ENCODE measurements at regions not wholly inside any gene's neighbourhood (a gene's known extent, or its start where the extent isn't known, plus 50 kb on each side); places are given as distances from the start of the nearest gene placed in this dataset.

GRCh38 chr9:82263619-82264018 lies 275.0 kb downstream of the SPATA31D1 start:
- H3K27me3 Mint-ChIP-seq (ENCODE audit: insufficient read depth), result no peaks in the 10 kb centered on the region

DNA sequence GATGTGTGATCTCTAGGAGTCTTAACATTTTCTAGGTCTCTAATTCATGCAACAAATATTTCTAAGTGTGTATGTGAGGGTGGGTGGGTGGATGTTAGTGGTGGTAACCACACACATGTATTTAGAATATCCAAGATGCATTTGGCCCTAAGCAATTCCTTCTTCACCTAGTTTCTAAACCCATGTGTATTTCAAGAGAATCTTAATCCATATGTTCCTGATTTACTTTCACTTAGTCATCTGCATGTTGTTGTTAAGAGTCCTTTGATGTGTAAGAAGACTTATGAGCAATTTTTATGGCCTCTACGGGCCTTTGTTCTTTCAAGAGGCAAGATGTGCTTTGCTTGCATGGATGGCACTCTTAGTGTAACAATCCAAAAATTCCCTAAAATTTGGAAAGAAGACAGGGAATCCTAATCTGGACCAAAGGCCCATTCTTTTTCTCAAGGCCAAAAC lies 282.6 kb downstream of the SPATA31D1 start:
- H3K4me3 ChIP-seq (ENCODE audit: low read length), result no peak overlapping the region
- Mint-ChIP-seq H3K4me1 (no peaks in the 10 kb centered on the region), H3K36me3 (ENCODE audit: low read depth) (no peaks in the 10 kb centered on the region), H3K9me3 (no peaks in the 10 kb centered on the region), H3K27ac (no peak overlapping the region), H3K27me3 (ENCODE audit: insufficient read depth) (no peaks in the 10 kb centered on the region), H3K4me3 (no peak overlapping the region)
- H3K4me1 ChIP-seq (ENCODE audit: control insufficient read depth, insufficient read depth, low read length), result no peaks in the 10 kb centered on the region
- H3K27ac ChIP-seq (ENCODE audit: low read depth, low read length), result no peak overlapping the region
- no peak overlapping the region for H3K9ac ChIP-seq (ENCODE audit: extremely low read depth, low read length, poor library complexity, severe bottlenecking)
- no peak for DNase-seq
- no peaks in the 10 kb centered on the region for H3K36me3 ChIP-seq (ENCODE audit: control insufficient read depth, insufficient read depth, low read length)
- TF ChIP-seq CTCF (conservative IDR thresholded peaks at IDR 0.05), result no peak
- no peaks in the 10 kb centered on the region for H3K9me3 ChIP-seq (ENCODE audit: control insufficient read depth, low read length)
- WGBS, 2 experiments (ENCODE audit: insufficient coverage in 1 of 2, insufficient read length in 1 of 2), result 80 to 97% methylated on average over 1 of the region's 1 CpG
- no peaks in the 10 kb centered on the region for H3K27me3 ChIP-seq (ENCODE audit: control insufficient read depth, insufficient read depth, low read length, poor library complexity, severe bottlenecking)

More at GRCh38 chr9:82263619-82264018, 275.0 kb downstream of the SPATA31D1 start:
- TF ChIP-seq CTCF (conservative IDR thresholded peaks at IDR 0.05), result no peak
- Mint-ChIP-seq H3K27ac (no peak overlapping the region), H3K9me3 (peaks cover 2% of the 10 kb centered on the region), H3K4me1 (no peaks in the 10 kb centered on the region), H3K4me3 (no peak overlapping the region), H3K36me3 (ENCODE audit: low read depth) (no peaks in the 10 kb centered on the region)
- Histone ChIP-seq H3K36me3 (ENCODE audit: control insufficient read depth, insufficient read depth, low read length) (no peaks in the 10 kb centered on the region), H3K4me3 (ENCODE audit: low read length) (no peak overlapping the region), H3K4me1 (ENCODE audit: control insufficient read depth, insufficient read depth, low read length) (no peaks in the 10 kb centered on the region), H3K9me3 (ENCODE audit: control insufficient read depth, low read length) (no peaks in the 10 kb centered on the region), H3K27me3 (ENCODE audit: control insufficient read depth, insufficient read depth, low read length, poor library complexity, severe bottlenecking) (no peaks in the 10 kb centered on the region), H3K27ac (ENCODE audit: low read depth, low read length) (no peak overlapping the region), H3K9ac (ENCODE audit: extremely low read depth, low read length, poor library complexity, severe bottlenecking) (no peak overlapping the region)
- DNase-seq, result no peak
- WGBS, 2 experiments (ENCODE audit: insufficient coverage in 1 of 2, insufficient read length in 1 of 2), result 100% methylated on average over 1 of the region's 1 CpG; no CpG with 5 or more reads in 1 of the 2 experiments

GRCh38 chr9:82273121-82273520 lies 284.5 kb downstream of the SPATA31D1 start:
- TF ChIP-seq CTCF (conservative IDR thresholded peaks at IDR 0.05), result no peak
- H3K9me3 Mint-ChIP-seq, result no peaks in the 10 kb centered on the region
- no peak overlapping the region for H3K4me3 Mint-ChIP-seq
- H3K4me3 ChIP-seq (ENCODE audit: low read length), result no peak overlapping the region
- H3K27me3 ChIP-seq (ENCODE audit: control insufficient read depth, insufficient read depth, low read length, poor library complexity, severe bottlenecking), result no peaks in the 10 kb centered on the region
- H3K4me1 ChIP-seq (ENCODE audit: control insufficient read depth, insufficient read depth, low read length), result no peaks in the 10 kb centered on the region
- H3K9me3 ChIP-seq (ENCODE audit: control insufficient read depth, low read length), result no peaks in the 10 kb centered on the region
- no peak overlapping the region for H3K27ac Mint-ChIP-seq
- no peaks in the 10 kb centered on the region for H3K4me1 Mint-ChIP-seq
- H3K27ac ChIP-seq (ENCODE audit: low read depth, low read length), result no peak overlapping the region
- DNase-seq, result no peak
- WGBS, 2 experiments (ENCODE audit: insufficient coverage in 1 of 2, insufficient read length in 1 of 2), result 77% methylated on average over 1 of the region's 1 CpG; no CpG with 5 or more reads in 1 of the 2 experiments
- H3K9ac ChIP-seq (ENCODE audit: extremely low read depth, low read length, poor library complexity, severe bottlenecking), result no peak overlapping the region
- no peaks in the 10 kb centered on the region for H3K27me3 Mint-ChIP-seq (ENCODE audit: insufficient read depth)
- H3K36me3 Mint-ChIP-seq (ENCODE audit: low read depth), result no peaks in the 10 kb centered on the region
- H3K36me3 ChIP-seq (ENCODE audit: control insufficient read depth, insufficient read depth, low read length), result no peaks in the 10 kb centered on the region
